HG02759 (cell line): ENCODE measurements at regions not wholly inside any gene's neighbourhood (a gene's known extent, or its start where the extent isn't known, plus 50 kb on each side); places are given as distances from the start of the nearest gene placed in this dataset.
"Not testable (repeated sequence)": the region's sequence is repeated elsewhere in the genome, so short reads cannot be mapped to it uniquely, and the experiment has no call there.

Source experiments
- ATAC-seq: cut with Tn5 transposase; IDR thresholded peaks from one replicate; pipeline ENCODE4 v1.9.1; 2021; ENCODE audit warnings: mild to moderate bottlenecking, moderate library complexity; ENCODE audit not compliant: unreplicated experiment

GRCh38 chr3:176005564-176005963, 1146.4 kb downstream of the NAALADL2 start:
- no peak for ATAC-seq

- no peak for ATAC-seq
Measured at GRCh38 chr3:175989161-175989560, 1130.0 kb downstream of the NAALADL2 start.

GRCh38 chr3:175988401-175988800, 1129.3 kb downstream of the NAALADL2 start:
- ATAC-seq: no peak

GRCh38 chr3:175985781-175986180, 1126.6 kb downstream of the NAALADL2 start:
- no peak for ATAC-seq

GRCh38 chr3:175983379-175983778, 1124.2 kb downstream of the NAALADL2 start:
- no peak for ATAC-seq

GRCh38 chr3:175980486-175981090, 1121.5 kb downstream of the NAALADL2 start:
- ATAC-seq: no peak

- no peak for ATAC-seq
Measured at GRCh38 chr3:175977968-175978752, 1119.0 kb downstream of the NAALADL2 start.

- ATAC-seq: no peak
Measured at GRCh38 chr3:175969456-175969855, 1110.3 kb downstream of the NAALADL2 start.

- ATAC-seq: no peak
Measured at GRCh38 chr3:175965036-175965435, 1105.9 kb downstream of the NAALADL2 start.

- ATAC-seq: no peak
Measured at GRCh38 chr3:175957427-175957826, 1098.3 kb downstream of the NAALADL2 start.

- ATAC-seq: no peak
Measured at GRCh38 chr3:175956964-175957363, 1097.8 kb downstream of the NAALADL2 start.

GRCh38 chr3:175951047-175951694, 1092.0 kb downstream of the NAALADL2 start:
- no peak for ATAC-seq

- no peak for ATAC-seq
Measured at GRCh38 chr3:175948041-175948440, 1088.9 kb downstream of the NAALADL2 start.

- peak; percentile 77 for ATAC-seq
Measured at GRCh38 chr3:175941352-175941751, 1082.2 kb downstream of the NAALADL2 start.

- peak; percentile 29 for ATAC-seq
Measured at GRCh38 chr3:175940881-175941280, 1081.7 kb downstream of the NAALADL2 start.

GRCh38 chr3:175940243-175940642, 1081.1 kb downstream of the NAALADL2 start:
- peak; percentile 10 for ATAC-seq

- ATAC-seq: not testable (repeated sequence)
Measured at GRCh38 chr3:175937367-175937766, 1078.2 kb downstream of the NAALADL2 start.

- ATAC-seq: no peak
Measured at GRCh38 chr3:175932586-175932985, 1073.5 kb downstream of the NAALADL2 start.

- no peak for ATAC-seq
Measured at GRCh38 chr3:175919133-175919532, 1060.0 kb downstream of the NAALADL2 start.

- no peak for ATAC-seq
Measured at GRCh38 chr3:175916191-175916934, 1057.2 kb downstream of the NAALADL2 start.

- ATAC-seq: no peak
Measured at GRCh38 chr3:175914785-175915184, 1055.7 kb downstream of the NAALADL2 start.
